GM23338 (cell line): ENCODE measurements at regions not wholly inside any gene's neighbourhood (a gene's known extent, or its start where the extent isn't known, plus 50 kb on each side); places are given as distances from the start of the nearest gene placed in this dataset.

Experiments used
- ATAC-seq: fragments of 200-7000 bp; cut with Tn5 transposase; 3 replicates; pipeline ENCODE4 v1.9.1; 2020
- DNase-seq: peaks from one replicate; pipeline ENCODE4 v3.0.0-alpha.2; 2015; ENCODE audit warnings: low spot score
- H2AFZ ChIP-seq: fragments of 200-600 bp; sonication (generic); 2 replicates; pipeline ENCODE4 v1.8.0; 2016; ENCODE audit warnings: antibody characterized with exemption, mild to moderate bottlenecking, moderate library complexity
- H3F3A ChIP-seq: fragments of 200-600 bp; sonication (generic); replicated peaks from 2 replicates; pipeline ENCODE4 v1.8.0; 2017; ENCODE audit warnings: antibody characterized with exemption, mixed run types, low read depth
- H3K27ac ChIP-seq: fragments of 200-600 bp; sonication (generic); 2 replicates; pipeline ENCODE4 v1.6.1; 2016; ENCODE audit warnings: low read depth
- H3K27me3 ChIP-seq: fragments of 200-600 bp; sonication (generic); 2 replicates; pipeline ENCODE4 v1.8.0; 2016; ENCODE audit warnings: mild to moderate bottlenecking, mixed run types, moderate library complexity; ENCODE audit not compliant: insufficient read depth
- H3K36me3 ChIP-seq: fragments of 200-600 bp; sonication (generic); 2 replicates; pipeline ENCODE4 v1.8.0; 2016; ENCODE audit warnings: mild to moderate bottlenecking; ENCODE audit not compliant: insufficient read depth
- H3K4me1 ChIP-seq: fragments of 200-600 bp; sonication (generic); 2 replicates; pipeline ENCODE4 v1.8.0; 2016; ENCODE audit warnings: mild to moderate bottlenecking, moderate library complexity; ENCODE audit not compliant: insufficient read depth
- H3K4me2 ChIP-seq: fragments of 200-600 bp; sonication (generic); 2 replicates; pipeline ENCODE4 v1.7.1; 2017; ENCODE audit warnings: mixed run types
- H3K4me3 ChIP-seq: fragments of 200-600 bp; sonication (generic); 2 replicates; pipeline ENCODE4 v1.6.1; 2016; ENCODE audit warnings: mixed run types
- H3K79me2 ChIP-seq: fragments of 200-600 bp; sonication (generic); replicated peaks from 2 replicates; pipeline ENCODE4 v1.8.0; 2017; ENCODE audit warnings: mild to moderate bottlenecking; ENCODE audit not compliant: insufficient read depth
- H3K9me2 ChIP-seq: fragments of 200-600 bp; sonication (generic); 2 replicates; pipeline ENCODE4 v1.8.0; 2017; ENCODE audit not compliant: insufficient read depth
- H4K20me1 ChIP-seq: fragments of 200-600 bp; sonication (generic); replicated peaks from 2 replicates; pipeline ENCODE4 v1.8.0; 2017; ENCODE audit warnings: mild to moderate bottlenecking; ENCODE audit not compliant: insufficient read depth
- H3K27ac Mint-ChIP-seq: 2 replicates; pipeline ENCODE4 v1.8.0; 2020; ENCODE audit warnings: inconsistent platforms, mild to moderate bottlenecking, moderate library complexity, mixed read lengths
- H3K27me3 Mint-ChIP-seq: 3 replicates; pipeline ENCODE4 v1.8.0; 2022; ENCODE audit warnings: low read depth, mild to moderate bottlenecking, moderate library complexity, mixed read lengths, inconsistent platforms; ENCODE audit not compliant: insufficient read depth, poor library complexity
- H3K36me3 Mint-ChIP-seq: 3 replicates; pipeline ENCODE4 v1.8.0; 2021; ENCODE audit warnings: low read depth, mild to moderate bottlenecking, inconsistent platforms, moderate library complexity, mixed read lengths
- H3K4me1 Mint-ChIP-seq: 3 replicates; pipeline ENCODE4 v1.8.0; 2020; ENCODE audit warnings: mild to moderate bottlenecking, inconsistent platforms, mixed read lengths
- H3K4me3 Mint-ChIP-seq: 3 replicates; pipeline ENCODE4 v1.8.0; 2021; ENCODE audit warnings: moderate library complexity, mild to moderate bottlenecking, inconsistent platforms, mixed read lengths
- H3K9me3 Mint-ChIP-seq: 3 replicates; pipeline ENCODE4 v1.8.0; 2020; ENCODE audit warnings: moderate library complexity, mild to moderate bottlenecking, inconsistent platforms, mixed read lengths
- CREB1 ChIP-seq: fragments of 250-450 bp; sonication (Bioruptor Pico); IDR thresholded peaks from 2 replicates; pipeline ENCODE4 v1.5.0; 2020; ENCODE audit warnings: low read depth, mild to moderate bottlenecking, moderate library complexity
- EZH2 ChIP-seq: fragments of 200-600 bp; sonication (generic); IDR thresholded peaks from one replicate; pipeline ENCODE4 v1.8.0; 2017; ENCODE audit warnings: antibody characterized with exemption, mild to moderate bottlenecking, low read depth; ENCODE audit not compliant: unreplicated experiment
- EZH2phosphoT487 ChIP-seq: fragments of 200-600 bp; sonication (generic); IDR thresholded peaks from one replicate; pipeline ENCODE4 v1.8.1; 2018; ENCODE audit warnings: antibody characterized with exemption; ENCODE audit not compliant: unreplicated experiment
- JUNB ChIP-seq: IDR thresholded peaks from one replicate; pipeline ENCODE4 v1.6.1; 2016; ENCODE audit warnings: antibody characterized with exemption; ENCODE audit not compliant: unreplicated experiment
- NANOG ChIP-seq: IDR thresholded peaks from 2 replicates; pipeline ENCODE4 v1.6.1; 2016; ENCODE audit warnings: antibody characterized with exemption, borderline replicate concordance
- POLR2AphosphoS5 ChIP-seq: IDR thresholded peaks from 2 replicates; pipeline ENCODE4 v1.6.1; 2016; ENCODE audit warnings: antibody characterized with exemption, low read depth
- STAT1 ChIP-seq: IDR thresholded peaks from one replicate; pipeline ENCODE4 v1.6.1; 2016; ENCODE audit warnings: antibody characterized with exemption; ENCODE audit not compliant: unreplicated experiment
- ZNF114 ChIP-seq: fragments of 250-450 bp; sonication (Bioruptor Pico); IDR thresholded peaks from 2 replicates; pipeline ENCODE4 v1.5.0; 2020; ENCODE audit warnings: mild to moderate bottlenecking, moderate library complexity
- TF ChIP-seq, protein P1 (sequence below), 2 experiments: fragments of 200-600 bp in 1 of 2; sonication (generic) in 1 of 2; conservative IDR thresholded peaks; 2 replicates each; pipeline versions ENCODE4 v1.5.1 to v1.6.1; 2016 to 2017; ENCODE audit warnings: antibody characterized with exemption in 2 of 2, low read depth in 2 of 2, mild to moderate bottlenecking in 2 of 2, moderate library complexity in 1 of 2
- TF ChIP-seq, protein P2 (sequence below): fragments of 250-450 bp; sonication (Bioruptor Pico); IDR thresholded peaks from 2 replicates; pipeline ENCODE4 v1.5.0; 2020; ENCODE audit warnings: mild to moderate bottlenecking, moderate library complexity
- TF ChIP-seq, protein P3 (sequence below): IDR thresholded peaks from 2 replicates; pipeline ENCODE4 v1.6.1; 2016; ENCODE audit warnings: antibody characterized with exemption
- TF ChIP-seq, protein P4 (sequence below): IDR thresholded peaks from one replicate; pipeline ENCODE4 v1.6.1; 2018; ENCODE audit warnings: antibody characterized with exemption; ENCODE audit not compliant: unreplicated experiment

DNA sequence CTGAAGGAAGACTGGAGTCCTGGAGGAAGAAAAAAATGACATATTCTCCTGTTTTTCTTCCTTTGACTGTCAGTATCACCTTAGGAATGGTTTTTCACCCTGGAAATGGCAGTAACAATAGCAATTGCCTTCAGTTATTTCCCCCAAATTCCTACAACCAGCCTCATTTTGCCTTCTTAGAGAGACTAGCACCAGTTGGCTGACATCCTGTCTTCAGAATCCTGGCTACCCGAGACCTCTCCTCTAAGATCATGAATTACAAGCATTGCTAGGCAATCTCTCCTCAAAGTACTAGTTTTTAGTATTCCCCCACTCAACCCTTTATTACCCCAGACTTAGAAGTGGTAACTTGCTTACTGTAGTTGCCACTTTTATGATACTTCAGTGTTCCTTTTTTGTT, 53.4 kb downstream of the TAS2R16 start:
- Histone ChIP-seq H3K27me3 (no peaks in the 10 kb centered on the region), H3F3A (no peaks in the 10 kb centered on the region), H3K79me2 (no peaks in the 10 kb centered on the region), H3K27ac (no peak overlapping the region; the same call in 1 of the 2 replicates), H3K9me2 (no peaks in the 10 kb centered on the region), H4K20me1 (no peaks in the 10 kb centered on the region), H2AFZ (peak overlapping the region; percentile 70; the same call in 1 of the 2 replicates), H3K4me3 (no peak overlapping the region), H3K4me2 (no peak overlapping the region), H3K4me1 (peaks cover 13% of the 10 kb centered on the region), H3K36me3 (no peaks in the 10 kb centered on the region)
- TF ChIP-seq STAT1 (no peak), EZH2 (no peak), CREB1 (no peak), JUNB (no peak), ZNF114 (no peak), NANOG (no peak), POLR2AphosphoS5 (no peak), EZH2phosphoT487 (no peak)
- TF ChIP-seq, protein P1, sequence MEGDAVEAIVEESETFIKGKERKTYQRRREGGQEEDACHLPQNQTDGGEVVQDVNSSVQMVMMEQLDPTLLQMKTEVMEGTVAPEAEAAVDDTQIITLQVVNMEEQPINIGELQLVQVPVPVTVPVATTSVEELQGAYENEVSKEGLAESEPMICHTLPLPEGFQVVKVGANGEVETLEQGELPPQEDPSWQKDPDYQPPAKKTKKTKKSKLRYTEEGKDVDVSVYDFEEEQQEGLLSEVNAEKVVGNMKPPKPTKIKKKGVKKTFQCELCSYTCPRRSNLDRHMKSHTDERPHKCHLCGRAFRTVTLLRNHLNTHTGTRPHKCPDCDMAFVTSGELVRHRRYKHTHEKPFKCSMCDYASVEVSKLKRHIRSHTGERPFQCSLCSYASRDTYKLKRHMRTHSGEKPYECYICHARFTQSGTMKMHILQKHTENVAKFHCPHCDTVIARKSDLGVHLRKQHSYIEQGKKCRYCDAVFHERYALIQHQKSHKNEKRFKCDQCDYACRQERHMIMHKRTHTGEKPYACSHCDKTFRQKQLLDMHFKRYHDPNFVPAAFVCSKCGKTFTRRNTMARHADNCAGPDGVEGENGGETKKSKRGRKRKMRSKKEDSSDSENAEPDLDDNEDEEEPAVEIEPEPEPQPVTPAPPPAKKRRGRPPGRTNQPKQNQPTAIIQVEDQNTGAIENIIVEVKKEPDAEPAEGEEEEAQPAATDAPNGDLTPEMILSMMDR (conservative IDR thresholded peaks at IDR 0.05; ENCODE audit: low read depth in 2 of 2) = no peak
- TF ChIP-seq, protein P2, sequence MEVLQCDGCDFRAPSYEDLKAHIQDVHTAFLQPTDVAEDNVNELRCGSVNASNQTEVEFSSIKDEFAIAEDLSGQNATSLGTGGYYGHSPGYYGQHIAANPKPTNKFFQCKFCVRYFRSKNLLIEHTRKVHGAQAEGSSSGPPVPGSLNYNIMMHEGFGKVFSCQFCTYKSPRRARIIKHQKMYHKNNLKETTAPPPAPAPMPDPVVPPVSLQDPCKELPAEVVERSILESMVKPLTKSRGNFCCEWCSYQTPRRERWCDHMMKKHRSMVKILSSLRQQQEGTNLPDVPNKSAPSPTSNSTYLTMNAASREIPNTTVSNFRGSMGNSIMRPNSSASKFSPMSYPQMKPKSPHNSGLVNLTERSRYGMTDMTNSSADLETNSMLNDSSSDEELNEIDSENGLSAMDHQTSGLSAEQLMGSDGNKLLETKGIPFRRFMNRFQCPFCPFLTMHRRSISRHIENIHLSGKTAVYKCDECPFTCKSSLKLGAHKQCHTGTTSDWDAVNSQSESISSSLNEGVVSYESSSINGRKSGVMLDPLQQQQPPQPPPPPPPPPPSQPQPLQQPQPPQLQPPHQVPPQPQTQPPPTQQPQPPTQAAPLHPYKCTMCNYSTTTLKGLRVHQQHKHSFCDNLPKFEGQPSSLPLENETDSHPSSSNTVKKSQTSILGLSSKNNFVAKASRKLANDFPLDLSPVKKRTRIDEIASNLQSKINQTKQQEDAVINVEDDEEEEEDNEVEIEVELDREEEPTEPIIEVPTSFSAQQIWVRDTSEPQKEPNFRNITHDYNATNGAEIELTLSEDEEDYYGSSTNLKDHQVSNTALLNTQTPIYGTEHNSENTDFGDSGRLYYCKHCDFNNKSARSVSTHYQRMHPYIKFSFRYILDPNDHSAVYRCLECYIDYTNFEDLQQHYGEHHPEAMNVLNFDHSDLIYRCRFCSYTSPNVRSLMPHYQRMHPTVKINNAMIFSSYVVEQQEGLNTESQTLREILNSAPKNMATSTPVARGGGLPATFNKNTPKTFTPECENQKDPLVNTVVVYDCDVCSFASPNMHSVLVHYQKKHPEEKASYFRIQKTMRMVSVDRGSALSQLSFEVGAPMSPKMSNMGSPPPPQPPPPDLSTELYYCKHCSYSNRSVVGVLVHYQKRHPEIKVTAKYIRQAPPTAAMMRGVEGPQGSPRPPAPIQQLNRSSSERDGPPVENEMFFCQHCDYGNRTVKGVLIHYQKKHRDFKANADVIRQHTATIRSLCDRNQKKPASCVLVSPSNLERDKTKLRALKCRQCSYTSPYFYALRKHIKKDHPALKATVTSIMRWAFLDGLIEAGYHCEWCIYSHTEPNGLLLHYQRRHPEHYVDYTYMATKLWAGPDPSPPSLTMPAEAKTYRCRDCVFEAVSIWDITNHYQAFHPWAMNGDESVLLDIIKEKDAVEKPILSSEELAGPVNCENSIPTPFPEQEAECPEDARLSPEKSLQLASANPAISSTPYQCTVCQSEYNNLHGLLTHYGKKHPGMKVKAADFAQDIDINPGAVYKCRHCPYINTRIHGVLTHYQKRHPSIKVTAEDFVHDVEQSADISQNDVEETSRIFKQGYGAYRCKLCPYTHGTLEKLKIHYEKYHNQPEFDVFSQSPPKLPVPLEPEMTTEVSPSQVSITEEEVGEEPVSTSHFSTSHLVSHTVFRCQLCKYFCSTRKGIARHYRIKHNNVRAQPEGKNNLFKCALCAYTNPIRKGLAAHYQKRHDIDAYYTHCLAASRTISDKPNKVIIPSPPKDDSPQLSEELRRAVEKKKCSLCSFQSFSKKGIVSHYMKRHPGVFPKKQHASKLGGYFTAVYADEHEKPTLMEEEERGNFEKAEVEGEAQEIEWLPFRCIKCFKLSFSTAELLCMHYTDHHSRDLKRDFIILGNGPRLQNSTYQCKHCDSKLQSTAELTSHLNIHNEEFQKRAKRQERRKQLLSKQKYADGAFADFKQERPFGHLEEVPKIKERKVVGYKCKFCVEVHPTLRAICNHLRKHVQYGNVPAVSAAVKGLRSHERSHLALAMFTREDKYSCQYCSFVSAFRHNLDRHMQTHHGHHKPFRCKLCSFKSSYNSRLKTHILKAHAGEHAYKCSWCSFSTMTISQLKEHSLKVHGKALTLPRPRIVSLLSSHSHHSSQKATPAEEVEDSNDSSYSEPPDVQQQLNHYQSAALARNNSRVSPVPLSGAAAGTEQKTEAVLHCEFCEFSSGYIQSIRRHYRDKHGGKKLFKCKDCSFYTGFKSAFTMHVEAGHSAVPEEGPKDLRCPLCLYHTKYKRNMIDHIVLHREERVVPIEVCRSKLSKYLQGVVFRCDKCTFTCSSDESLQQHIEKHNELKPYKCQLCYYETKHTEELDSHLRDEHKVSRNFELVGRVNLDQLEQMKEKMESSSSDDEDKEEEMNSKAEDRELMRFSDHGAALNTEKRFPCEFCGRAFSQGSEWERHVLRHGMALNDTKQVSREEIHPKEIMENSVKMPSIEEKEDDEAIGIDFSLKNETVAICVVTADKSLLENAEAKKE = no peak
- TF ChIP-seq, protein P3, sequence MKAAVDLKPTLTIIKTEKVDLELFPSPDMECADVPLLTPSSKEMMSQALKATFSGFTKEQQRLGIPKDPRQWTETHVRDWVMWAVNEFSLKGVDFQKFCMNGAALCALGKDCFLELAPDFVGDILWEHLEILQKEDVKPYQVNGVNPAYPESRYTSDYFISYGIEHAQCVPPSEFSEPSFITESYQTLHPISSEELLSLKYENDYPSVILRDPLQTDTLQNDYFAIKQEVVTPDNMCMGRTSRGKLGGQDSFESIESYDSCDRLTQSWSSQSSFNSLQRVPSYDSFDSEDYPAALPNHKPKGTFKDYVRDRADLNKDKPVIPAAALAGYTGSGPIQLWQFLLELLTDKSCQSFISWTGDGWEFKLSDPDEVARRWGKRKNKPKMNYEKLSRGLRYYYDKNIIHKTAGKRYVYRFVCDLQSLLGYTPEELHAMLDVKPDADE = no peak
- TF ChIP-seq, protein P4, sequence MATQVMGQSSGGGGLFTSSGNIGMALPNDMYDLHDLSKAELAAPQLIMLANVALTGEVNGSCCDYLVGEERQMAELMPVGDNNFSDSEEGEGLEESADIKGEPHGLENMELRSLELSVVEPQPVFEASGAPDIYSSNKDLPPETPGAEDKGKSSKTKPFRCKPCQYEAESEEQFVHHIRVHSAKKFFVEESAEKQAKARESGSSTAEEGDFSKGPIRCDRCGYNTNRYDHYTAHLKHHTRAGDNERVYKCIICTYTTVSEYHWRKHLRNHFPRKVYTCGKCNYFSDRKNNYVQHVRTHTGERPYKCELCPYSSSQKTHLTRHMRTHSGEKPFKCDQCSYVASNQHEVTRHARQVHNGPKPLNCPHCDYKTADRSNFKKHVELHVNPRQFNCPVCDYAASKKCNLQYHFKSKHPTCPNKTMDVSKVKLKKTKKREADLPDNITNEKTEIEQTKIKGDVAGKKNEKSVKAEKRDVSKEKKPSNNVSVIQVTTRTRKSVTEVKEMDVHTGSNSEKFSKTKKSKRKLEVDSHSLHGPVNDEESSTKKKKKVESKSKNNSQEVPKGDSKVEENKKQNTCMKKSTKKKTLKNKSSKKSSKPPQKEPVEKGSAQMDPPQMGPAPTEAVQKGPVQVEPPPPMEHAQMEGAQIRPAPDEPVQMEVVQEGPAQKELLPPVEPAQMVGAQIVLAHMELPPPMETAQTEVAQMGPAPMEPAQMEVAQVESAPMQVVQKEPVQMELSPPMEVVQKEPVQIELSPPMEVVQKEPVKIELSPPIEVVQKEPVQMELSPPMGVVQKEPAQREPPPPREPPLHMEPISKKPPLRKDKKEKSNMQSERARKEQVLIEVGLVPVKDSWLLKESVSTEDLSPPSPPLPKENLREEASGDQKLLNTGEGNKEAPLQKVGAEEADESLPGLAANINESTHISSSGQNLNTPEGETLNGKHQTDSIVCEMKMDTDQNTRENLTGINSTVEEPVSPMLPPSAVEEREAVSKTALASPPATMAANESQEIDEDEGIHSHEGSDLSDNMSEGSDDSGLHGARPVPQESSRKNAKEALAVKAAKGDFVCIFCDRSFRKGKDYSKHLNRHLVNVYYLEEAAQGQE = no peak
- DNase-seq = peak; percentile 55
- ATAC-seq = peak; percentile 65
- H3K9me3 Mint-ChIP-seq = no peaks in the 10 kb centered on the region
- peak overlapping the region; percentile 64 for H3K27ac Mint-ChIP-seq
- no peaks in the 10 kb centered on the region for H3K27me3 Mint-ChIP-seq
- no peak overlapping the region for H3K4me3 Mint-ChIP-seq
- no peaks in the 10 kb centered on the region for H3K36me3 Mint-ChIP-seq
- H3K4me1 Mint-ChIP-seq = peaks cover 17% of the 10 kb centered on the region; the same call in 2 of the 3 replicates
